22Rv1 (cell line): ENCODE measurements at regions not wholly inside any gene's neighbourhood (a gene's known extent, or its start where the extent isn't known, plus 50 kb on each side); places are given as distances from the start of the nearest gene placed in this dataset.
"Not testable (repeated sequence)": the region's sequence is repeated elsewhere in the genome, so short reads cannot be mapped to it uniquely, and the experiment has no call there.

ENCODE experiments used
- ZFX ChIP-seq: fragments of 450-650 bp; IDR thresholded peaks from 2 replicates; pipeline ENCODE4 v1.6.1; 2017; ENCODE audit warnings: antibody characterized with exemption, borderline replicate concordance
- TF ChIP-seq, protein P1 (sequence below): fragments of 450-650 bp; IDR thresholded peaks from 2 replicates; pipeline ENCODE4 v1.5.1; 2017; ENCODE audit warnings: mild to moderate bottlenecking

DNA sequence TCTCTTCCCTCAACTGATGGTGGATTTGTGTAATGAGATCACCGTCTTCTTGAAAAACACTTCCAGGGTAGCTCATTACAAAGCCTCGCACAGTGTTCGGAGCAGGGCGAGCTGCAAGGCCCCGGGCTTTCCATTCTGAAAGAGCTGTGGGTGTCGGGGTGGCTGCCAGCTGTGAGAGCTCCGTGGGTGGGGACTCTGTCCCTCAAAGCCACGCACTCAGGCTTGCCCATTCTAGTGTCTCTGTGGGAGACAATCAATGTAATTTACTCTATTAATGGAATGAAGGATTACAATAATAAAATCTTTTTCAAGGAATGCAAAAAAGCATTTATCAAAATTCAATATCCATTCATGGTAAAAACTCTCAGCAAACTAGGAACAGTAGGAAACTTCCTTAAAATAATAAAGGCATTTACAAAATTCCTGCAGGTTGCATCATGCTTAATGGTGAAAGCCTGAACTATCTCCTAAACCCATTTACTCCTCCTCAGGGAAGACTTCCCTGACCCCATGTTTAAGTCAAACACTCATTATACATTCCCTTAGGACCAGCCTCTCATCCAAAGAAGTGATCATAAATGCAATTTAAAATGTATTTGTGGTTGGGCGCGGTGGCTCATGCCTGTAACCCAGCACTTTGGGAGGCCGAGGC lies 224.5 kb upstream of the PLGLB1 start:
- TF ChIP-seq, protein P1, sequence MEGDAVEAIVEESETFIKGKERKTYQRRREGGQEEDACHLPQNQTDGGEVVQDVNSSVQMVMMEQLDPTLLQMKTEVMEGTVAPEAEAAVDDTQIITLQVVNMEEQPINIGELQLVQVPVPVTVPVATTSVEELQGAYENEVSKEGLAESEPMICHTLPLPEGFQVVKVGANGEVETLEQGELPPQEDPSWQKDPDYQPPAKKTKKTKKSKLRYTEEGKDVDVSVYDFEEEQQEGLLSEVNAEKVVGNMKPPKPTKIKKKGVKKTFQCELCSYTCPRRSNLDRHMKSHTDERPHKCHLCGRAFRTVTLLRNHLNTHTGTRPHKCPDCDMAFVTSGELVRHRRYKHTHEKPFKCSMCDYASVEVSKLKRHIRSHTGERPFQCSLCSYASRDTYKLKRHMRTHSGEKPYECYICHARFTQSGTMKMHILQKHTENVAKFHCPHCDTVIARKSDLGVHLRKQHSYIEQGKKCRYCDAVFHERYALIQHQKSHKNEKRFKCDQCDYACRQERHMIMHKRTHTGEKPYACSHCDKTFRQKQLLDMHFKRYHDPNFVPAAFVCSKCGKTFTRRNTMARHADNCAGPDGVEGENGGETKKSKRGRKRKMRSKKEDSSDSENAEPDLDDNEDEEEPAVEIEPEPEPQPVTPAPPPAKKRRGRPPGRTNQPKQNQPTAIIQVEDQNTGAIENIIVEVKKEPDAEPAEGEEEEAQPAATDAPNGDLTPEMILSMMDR, result not testable (repeated sequence)
- not testable (repeated sequence) for TF ChIP-seq ZFX
